ENCODE measurements at regions not wholly inside any gene's neighbourhood (a gene's known extent, or its start where the extent isn't known, plus 50 kb on each side); places are given as distances from the start of the nearest gene placed in this dataset.

- H3K4me2 ChIP-seq (ENCODE audit: low read length), result peak overlapping the region; percentile 44
- no peaks in the 10 kb centered on the region for H3K9me2 ChIP-seq (replicated peaks; ENCODE audit: low read length)
- H3K9ac ChIP-seq (ENCODE audit: low read length), result peak overlapping the region; percentile 27; the same call in 1 of the 2 replicates
- TF ChIP-seq, protein P1, sequence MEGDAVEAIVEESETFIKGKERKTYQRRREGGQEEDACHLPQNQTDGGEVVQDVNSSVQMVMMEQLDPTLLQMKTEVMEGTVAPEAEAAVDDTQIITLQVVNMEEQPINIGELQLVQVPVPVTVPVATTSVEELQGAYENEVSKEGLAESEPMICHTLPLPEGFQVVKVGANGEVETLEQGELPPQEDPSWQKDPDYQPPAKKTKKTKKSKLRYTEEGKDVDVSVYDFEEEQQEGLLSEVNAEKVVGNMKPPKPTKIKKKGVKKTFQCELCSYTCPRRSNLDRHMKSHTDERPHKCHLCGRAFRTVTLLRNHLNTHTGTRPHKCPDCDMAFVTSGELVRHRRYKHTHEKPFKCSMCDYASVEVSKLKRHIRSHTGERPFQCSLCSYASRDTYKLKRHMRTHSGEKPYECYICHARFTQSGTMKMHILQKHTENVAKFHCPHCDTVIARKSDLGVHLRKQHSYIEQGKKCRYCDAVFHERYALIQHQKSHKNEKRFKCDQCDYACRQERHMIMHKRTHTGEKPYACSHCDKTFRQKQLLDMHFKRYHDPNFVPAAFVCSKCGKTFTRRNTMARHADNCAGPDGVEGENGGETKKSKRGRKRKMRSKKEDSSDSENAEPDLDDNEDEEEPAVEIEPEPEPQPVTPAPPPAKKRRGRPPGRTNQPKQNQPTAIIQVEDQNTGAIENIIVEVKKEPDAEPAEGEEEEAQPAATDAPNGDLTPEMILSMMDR (conservative IDR thresholded peaks at IDR 0.05; ENCODE audit: low read depth, low read length), result no peak
- no peak for TF ChIP-seq EZH2 (IDR thresholded peaks at IDR 0.05; ENCODE audit: low read length, unreplicated experiment)
- no peak for TF ChIP-seq EZH2phosphoT487 (IDR thresholded peaks at IDR 0.05; ENCODE audit: borderline replicate concordance, low read length)
- ATAC-seq, result peak; percentile 81
- no TSS peak for BruUV-seq (replicated peaks)
- H3F3A ChIP-seq (ENCODE audit: low read length, unreplicated experiment), result no peaks in the 10 kb centered on the region
- DNase-seq, result peak; percentile 93
- H3K36me3 ChIP-seq (ENCODE audit: low read depth, low read length), result no peaks in the 10 kb centered on the region
- no peaks in the 10 kb centered on the region for H3K79me2 ChIP-seq (ENCODE audit: low read length)
- H3K4me3 ChIP-seq (ENCODE audit: low read length), result no peak overlapping the region
- H3K27ac ChIP-seq (ENCODE audit: low read length), result peak overlapping the region; percentile 82
- H4K20me1 ChIP-seq (ENCODE audit: low read length), result no peaks in the 10 kb centered on the region
- no peak overlapping the region for H2AFZ ChIP-seq (ENCODE audit: low read length)
- no peaks in the 10 kb centered on the region for H3K27me3 ChIP-seq (ENCODE audit: low read length)
- 0 out of 2 replicates have a peak, but pooled peaks cover 5% of the 10 kb centered on the region for H3K9me3 ChIP-seq (ENCODE audit: low read length)
- intact Hi-C loops (cut with micrococcal nuclease), result loop anchor here (1.0 to 5.0 kb wide), 4 partner anchors 40 to 231 kb away; no protein-coding TSS in a partner anchor
- H3K4me1 ChIP-seq (ENCODE audit: insufficient read depth, low read length), result peaks cover 42% of the 10 kb centered on the region
- ChIA-PET CTCF (interaction anchor here (0.6 kb wide), 1 partner anchor 772 kb away, joined by 12 read pairs; no protein-coding TSS in a partner anchor), POLR2A (ENCODE audit: unreplicated experiment) (interaction anchor here (0.6 kb wide), 2 partner anchors 36 to 662 kb away, joined by 5 to 6 read pairs; no protein-coding TSS in a partner anchor)
Observed at GRCh38 chr4:26088433-26088928, 174.5 kb downstream of the SMIM20 start.

- Histone ChIP-seq H3K27ac (ENCODE audit: low read length) (no peak overlapping the region), H3K36me3 (ENCODE audit: low read depth, low read length) (no peaks in the 10 kb centered on the region), H3K9ac (ENCODE audit: low read length) (no peak overlapping the region), H3K4me3 (ENCODE audit: low read length) (no peak overlapping the region), H3K79me2 (ENCODE audit: low read length) (no peaks in the 10 kb centered on the region), H4K20me1 (ENCODE audit: low read length) (no peaks in the 10 kb centered on the region), H3K27me3 (ENCODE audit: low read length) (no peaks in the 10 kb centered on the region), H3K9me2 (replicated peaks; ENCODE audit: low read length) (no peaks in the 10 kb centered on the region), H3K4me1 (ENCODE audit: insufficient read depth, low read length) (peaks cover 7% of the 10 kb centered on the region), H3K9me3 (ENCODE audit: low read length) (0 out of 2 replicates have a peak, but pooled peaks cover 5% of the 10 kb centered on the region), H3K4me2 (ENCODE audit: low read length) (no peak overlapping the region), H3F3A (ENCODE audit: low read length, unreplicated experiment) (no peaks in the 10 kb centered on the region), H2AFZ (ENCODE audit: low read length) (no peak overlapping the region)
- intact Hi-C loops (cut with micrococcal nuclease), result no loop called here
- ChIA-PET POLR2A (ENCODE audit: unreplicated experiment) (no interaction called here), CTCF (no interaction called here)
- no TSS peak for BruUV-seq (replicated peaks)
- ATAC-seq, result no peak
- TF ChIP-seq EZH2 (IDR thresholded peaks at IDR 0.05; ENCODE audit: low read length, unreplicated experiment), result no peak
- TF ChIP-seq, protein P1 (conservative IDR thresholded peaks at IDR 0.05; ENCODE audit: low read depth, low read length), result no peak
- no peak for DNase-seq
Observed at GRCh38 chr4:26093551-26093950, 179.5 kb downstream of the SMIM20 start.

DNA sequence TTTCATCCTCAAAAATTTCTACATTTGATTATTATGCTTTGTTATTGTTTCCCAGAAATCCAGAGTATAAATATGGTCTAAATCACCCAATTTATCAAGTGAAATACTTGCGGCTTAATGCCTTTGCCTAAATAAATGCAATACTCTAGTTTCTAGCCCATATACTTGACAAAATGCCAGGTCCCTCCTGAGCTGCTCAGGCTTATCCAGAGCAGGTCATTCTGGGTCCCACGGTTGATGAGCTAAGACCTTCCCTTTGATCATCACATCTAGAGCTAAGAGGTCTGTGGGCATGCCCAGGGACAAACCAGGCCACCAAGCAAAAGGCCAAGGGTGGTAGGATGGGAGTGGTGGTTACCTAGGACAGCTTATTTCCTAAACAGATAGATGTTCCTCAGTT lies 180.1 kb downstream of the SMIM20 start:
- Histone ChIP-seq H3K36me3 (ENCODE audit: low read depth, low read length) (no peaks in the 10 kb centered on the region), H3K27ac (ENCODE audit: low read length) (no peak overlapping the region), H3K9ac (ENCODE audit: low read length) (no peak overlapping the region), H3K9me2 (replicated peaks; ENCODE audit: low read length) (no peaks in the 10 kb centered on the region), H3K79me2 (ENCODE audit: low read length) (no peaks in the 10 kb centered on the region), H2AFZ (ENCODE audit: low read length) (no peak overlapping the region), H3F3A (ENCODE audit: low read length, unreplicated experiment) (no peaks in the 10 kb centered on the region), H3K4me1 (ENCODE audit: insufficient read depth, low read length) (peaks cover 3% of the 10 kb centered on the region), H3K9me3 (ENCODE audit: low read length) (0 out of 2 replicates have a peak, but pooled peaks cover 5% of the 10 kb centered on the region), H4K20me1 (ENCODE audit: low read length) (no peaks in the 10 kb centered on the region), H3K4me3 (ENCODE audit: low read length) (no peak overlapping the region), H3K4me2 (ENCODE audit: low read length) (no peak overlapping the region), H3K27me3 (ENCODE audit: low read length) (no peaks in the 10 kb centered on the region)
- CTCF ChIA-PET, result no interaction called here
- TF ChIP-seq, protein P1 (conservative IDR thresholded peaks at IDR 0.05; ENCODE audit: low read depth, low read length), result no peak
- TF ChIP-seq EZH2 (IDR thresholded peaks at IDR 0.05; ENCODE audit: low read length, unreplicated experiment), result no peak
- TF ChIP-seq EZH2phosphoT487 (IDR thresholded peaks at IDR 0.05; ENCODE audit: borderline replicate concordance, low read length), result no peak
- DNase-seq (no peak), ATAC-seq (no peak)
- intact Hi-C loops (cut with micrococcal nuclease), result no loop called here
- POLR2A ChIA-PET (ENCODE audit: unreplicated experiment), result no interaction called here
- BruUV-seq (replicated peaks), result no TSS peak

Data from PC-3 (cell line).